ENCODE measurements at regions not wholly inside any gene's neighbourhood (a gene's known extent, or its start where the extent isn't known, plus 50 kb on each side); places are given as distances from the start of the nearest gene placed in this dataset.
"Not testable (repeated sequence)": the region's sequence is repeated elsewhere in the genome, so short reads cannot be mapped to it uniquely, and the experiment has no call there.

DNA sequence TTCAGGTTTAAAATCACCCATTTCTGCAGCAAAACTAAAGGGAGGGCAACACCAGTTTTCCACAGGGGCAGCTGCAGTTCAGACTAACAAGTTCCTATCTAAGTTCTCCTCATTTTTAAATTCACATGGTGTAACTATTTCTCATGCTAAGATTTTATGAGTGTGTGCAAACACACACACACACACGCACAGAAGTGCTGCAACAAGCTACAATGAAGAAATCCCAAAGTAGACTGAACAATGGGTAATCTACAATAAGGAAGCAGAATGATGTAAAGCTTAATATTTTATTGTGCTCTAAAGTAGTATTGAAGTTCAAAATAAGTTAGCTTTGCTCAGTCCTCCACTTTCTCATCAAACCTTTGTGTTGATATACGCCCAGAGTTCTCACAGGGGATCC is 140.8 kb upstream of the SPATA31A3 start:
- TF ChIP-seq, protein P1, sequence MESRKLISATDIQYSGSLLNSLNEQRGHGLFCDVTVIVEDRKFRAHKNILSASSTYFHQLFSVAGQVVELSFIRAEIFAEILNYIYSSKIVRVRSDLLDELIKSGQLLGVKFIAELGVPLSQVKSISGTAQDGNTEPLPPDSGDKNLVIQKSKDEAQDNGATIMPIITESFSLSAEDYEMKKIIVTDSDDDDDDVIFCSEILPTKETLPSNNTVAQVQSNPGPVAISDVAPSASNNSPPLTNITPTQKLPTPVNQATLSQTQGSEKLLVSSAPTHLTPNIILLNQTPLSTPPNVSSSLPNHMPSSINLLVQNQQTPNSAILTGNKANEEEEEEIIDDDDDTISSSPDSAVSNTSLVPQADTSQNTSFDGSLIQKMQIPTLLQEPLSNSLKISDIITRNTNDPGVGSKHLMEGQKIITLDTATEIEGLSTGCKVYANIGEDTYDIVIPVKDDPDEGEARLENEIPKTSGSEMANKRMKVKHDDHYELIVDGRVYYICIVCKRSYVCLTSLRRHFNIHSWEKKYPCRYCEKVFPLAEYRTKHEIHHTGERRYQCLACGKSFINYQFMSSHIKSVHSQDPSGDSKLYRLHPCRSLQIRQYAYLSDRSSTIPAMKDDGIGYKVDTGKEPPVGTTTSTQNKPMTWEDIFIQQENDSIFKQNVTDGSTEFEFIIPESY (IDR thresholded peaks at IDR 0.05; ENCODE audit: extremely low read depth, insufficient replicate concordance, low read length): not testable (repeated sequence)
- TF ChIP-seq, protein P2, sequence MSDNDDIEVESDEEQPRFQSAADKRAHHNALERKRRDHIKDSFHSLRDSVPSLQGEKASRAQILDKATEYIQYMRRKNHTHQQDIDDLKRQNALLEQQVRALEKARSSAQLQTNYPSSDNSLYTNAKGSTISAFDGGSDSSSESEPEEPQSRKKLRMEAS (IDR thresholded peaks at IDR 0.05): not testable (repeated sequence)
- TF ChIP-seq POLR2A (IDR thresholded peaks at IDR 0.05; ENCODE audit: borderline replicate concordance, extremely low read depth, insufficient read depth, insufficient read length); EZH2 (IDR thresholded peaks at IDR 0.05); ELF1 (IDR thresholded peaks at IDR 0.05; ENCODE audit: borderline replicate concordance, low read depth); SRF (IDR thresholded peaks at IDR 0.05; ENCODE audit: low read depth); POLR2AphosphoS5 (IDR thresholded peaks at IDR 0.05; ENCODE audit: low read depth, low read length); JUND (IDR thresholded peaks at IDR 0.05); RAD21 (IDR thresholded peaks at IDR 0.05; ENCODE audit: low read depth): not testable (repeated sequence)
- TF ChIP-seq, protein P3, sequence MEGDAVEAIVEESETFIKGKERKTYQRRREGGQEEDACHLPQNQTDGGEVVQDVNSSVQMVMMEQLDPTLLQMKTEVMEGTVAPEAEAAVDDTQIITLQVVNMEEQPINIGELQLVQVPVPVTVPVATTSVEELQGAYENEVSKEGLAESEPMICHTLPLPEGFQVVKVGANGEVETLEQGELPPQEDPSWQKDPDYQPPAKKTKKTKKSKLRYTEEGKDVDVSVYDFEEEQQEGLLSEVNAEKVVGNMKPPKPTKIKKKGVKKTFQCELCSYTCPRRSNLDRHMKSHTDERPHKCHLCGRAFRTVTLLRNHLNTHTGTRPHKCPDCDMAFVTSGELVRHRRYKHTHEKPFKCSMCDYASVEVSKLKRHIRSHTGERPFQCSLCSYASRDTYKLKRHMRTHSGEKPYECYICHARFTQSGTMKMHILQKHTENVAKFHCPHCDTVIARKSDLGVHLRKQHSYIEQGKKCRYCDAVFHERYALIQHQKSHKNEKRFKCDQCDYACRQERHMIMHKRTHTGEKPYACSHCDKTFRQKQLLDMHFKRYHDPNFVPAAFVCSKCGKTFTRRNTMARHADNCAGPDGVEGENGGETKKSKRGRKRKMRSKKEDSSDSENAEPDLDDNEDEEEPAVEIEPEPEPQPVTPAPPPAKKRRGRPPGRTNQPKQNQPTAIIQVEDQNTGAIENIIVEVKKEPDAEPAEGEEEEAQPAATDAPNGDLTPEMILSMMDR (IDR thresholded peaks at IDR 0.05 in 2 of 3, conservative IDR thresholded peaks at IDR 0.05 in 1 of 3; ENCODE audit: borderline replicate concordance in 1 of 3, insufficient read depth in 1 of 3, low read depth in 2 of 3, low read length in 2 of 3): not testable (repeated sequence)

All from HCT116 (cell line).